CD14-positive monocyte (primary cell): ENCODE measurements at regions not wholly inside any gene's neighbourhood (a gene's known extent, or its start where the extent isn't known, plus 50 kb on each side); places are given as distances from the start of the nearest gene placed in this dataset.
"Not testable (repeated sequence)": the region's sequence is repeated elsewhere in the genome, so short reads cannot be mapped to it uniquely, and the experiment has no call there.

Source experiments
- DNase-seq, 3 donors: peaks; one replicate each; pipeline ENCODE4 v3.0.0-alpha.2; 2011 to 2022
- H2AFZ ChIP-seq: 2 replicates; pipeline ENCODE4 v1.6.0; 2012; ENCODE audit warnings: mild to moderate bottlenecking, low read depth, low read length, inconsistent platforms; ENCODE audit not compliant: insufficient read depth, poor library complexity, severe bottlenecking
- H3K27ac ChIP-seq, 2 donors: 1 replicate in 1 of 2; 2 replicates in 1 of 2; pipeline ENCODE4 v1.5.1; 2012 to 2013; ENCODE audit warnings: low read length in 2 of 2, control low read depth in 1 of 2, inconsistent platforms in 1 of 2, low read depth in 1 of 2, mild to moderate bottlenecking in 1 of 2
- H3K27me3 ChIP-seq, 2 donors: one replicate each; pipeline versions ENCODE4 v1.6.0 to v1.6.1; 2011 to 2013; ENCODE audit warnings: low read length in 2 of 2; ENCODE audit not compliant: control insufficient read depth in 2 of 2, insufficient read depth in 2 of 2
- H3K36me3 ChIP-seq, 2 donors: replicated peaks in 1 of 2; 1 replicate in 1 of 2; 2 replicates in 1 of 2; pipeline versions ENCODE4 v1.5.1 to v1.6.1; 2012 to 2013; ENCODE audit warnings: low read length in 2 of 2, control low read depth in 1 of 2, inconsistent platforms in 1 of 2, mild to moderate bottlenecking in 1 of 2; ENCODE audit not compliant: insufficient read depth in 2 of 2, control insufficient read depth in 1 of 2
- H3K4me1 ChIP-seq, 2 donors: 1 replicate in 1 of 2; 2 replicates in 1 of 2; pipeline versions ENCODE4 v1.5.1 to v1.6.1; 2012 to 2013; ENCODE audit warnings: low read length in 2 of 2, control low read depth in 1 of 2, inconsistent platforms in 1 of 2, mild to moderate bottlenecking in 1 of 2, moderate library complexity in 1 of 2; ENCODE audit not compliant: insufficient read depth in 2 of 2, control insufficient read depth in 1 of 2
- H3K4me2 ChIP-seq: replicated peaks from 2 replicates; pipeline ENCODE3; 2012; ENCODE audit warnings: low read length, moderate library complexity, mild to moderate bottlenecking; ENCODE audit not compliant: poor library complexity, severe bottlenecking; ENCODE audit errors: extremely low read depth
- H3K4me3 ChIP-seq, 3 experiments: fragments of 200-600 bp in 1 of 3; sonication (generic) in 1 of 3; replicated peaks in 1 of 3; 1 replicate in 2 of 3; 2 replicates in 1 of 3; pipeline ENCODE4 v1.5.1; 2011 to 2013; ENCODE audit warnings: low read length in 3 of 3, mild to moderate bottlenecking in 3 of 3, control low read depth in 2 of 3, low read depth in 2 of 3, inconsistent platforms in 1 of 3, moderate library complexity in 1 of 3
- H3K79me2 ChIP-seq: 2 replicates; pipeline ENCODE4 v1.6.0; 2012; ENCODE audit warnings: mild to moderate bottlenecking, control low read depth, inconsistent platforms, low read length, moderate library complexity; ENCODE audit not compliant: insufficient read depth
- H3K9ac ChIP-seq: 2 replicates; pipeline ENCODE4 v1.6.0; 2017; ENCODE audit warnings: low read length, mild to moderate bottlenecking; ENCODE audit not compliant: insufficient read depth, poor library complexity, severe bottlenecking
- H3K9me3 ChIP-seq, 2 donors: replicated peaks in 1 of 2; 1 replicate in 1 of 2; 2 replicates in 1 of 2; pipeline versions ENCODE4 v1.5.1 to v1.6.1; 2012 to 2013; ENCODE audit warnings: low read length in 2 of 2, control low read depth in 1 of 2; ENCODE audit not compliant: control insufficient read depth in 1 of 2, insufficient read depth in 1 of 2
- H4K20me1 ChIP-seq: 2 replicates; pipeline ENCODE4 v1.6.0; 2012; ENCODE audit warnings: mild to moderate bottlenecking, low read length, control low read depth, moderate library complexity; ENCODE audit not compliant: insufficient read depth
- H3K27ac Mint-ChIP-seq, 7 donors: one replicate each; pipeline ENCODE4 v1.8.0; 2020; ENCODE audit warnings: mild to moderate bottlenecking in 7 of 7, mixed read lengths in 7 of 7, moderate library complexity in 6 of 7, inconsistent platforms in 2 of 7
- H3K27me3 Mint-ChIP-seq, 3 donors: one replicate each; pipeline ENCODE4 v1.8.0; 2021 to 2022; ENCODE audit warnings: low read depth in 3 of 3, mild to moderate bottlenecking in 3 of 3, mixed read lengths in 3 of 3, moderate library complexity in 3 of 3, inconsistent platforms in 1 of 3
- H3K36me3 Mint-ChIP-seq, 2 donors: one replicate each; pipeline ENCODE4 v1.8.0; 2020; ENCODE audit warnings: mixed read lengths in 2 of 2, inconsistent platforms in 1 of 2, mild to moderate bottlenecking in 1 of 2
- H3K4me1 Mint-ChIP-seq: one replicate; pipeline ENCODE4 v1.8.0; 2020; ENCODE audit warnings: mild to moderate bottlenecking, mixed read lengths
- H3K4me3 Mint-ChIP-seq, 2 donors: one replicate each; pipeline ENCODE4 v1.8.0; 2020; ENCODE audit warnings: mild to moderate bottlenecking in 2 of 2, mixed read lengths in 2 of 2, moderate library complexity in 1 of 2
- H3K9me3 Mint-ChIP-seq, 7 donors: one replicate each; pipeline ENCODE4 v1.8.0; 2020 to 2022; ENCODE audit warnings: mixed read lengths in 7 of 7, mild to moderate bottlenecking in 6 of 7, moderate library complexity in 6 of 7, inconsistent platforms in 2 of 7
- CTCF ChIP-seq: fragments of 200-600 bp; IDR thresholded peaks from one replicate; pipeline ENCODE4 v1.8.0; 2022; ENCODE audit warnings: antibody characterized with exemption, mild to moderate bottlenecking
- WGBS: methylation state at CpG from one replicate; pipeline ENCODE4 v1.1.5; 2013; ENCODE audit warnings: missing lambda C conversion rate; ENCODE audit not compliant: insufficient coverage; 5-methylcytosine and 5-hydroxymethylcytosine counted together
- intact Hi-C, 2 donors: fragments of 100-400 bp; cut with micrococcal nuclease; formaldehyde crosslinking; loops; one replicate each; pipeline versions ENCODE4 v1.15.0 to v1.15.1; 2023

- Histone ChIP-seq H3K9ac (no peak overlapping the region), H3K79me2 (no peaks in the 10 kb centered on the region), H3K27ac (no peak overlapping the region), H3K4me3 (no peak overlapping the region), H2AFZ (no peak overlapping the region), H3K9me3 (no peaks in the 10 kb centered on the region), H3K4me2 (no peak overlapping the region), H3K27me3 (no peaks in the 10 kb centered on the region), H3K36me3 (no peaks in the 10 kb centered on the region), H4K20me1 (no peaks in the 10 kb centered on the region), H3K4me1 (no peaks in the 10 kb centered on the region)
- peaks cover 0 to 8% (median 2%) of the 10 kb centered on the region in 3 donors for H3K27me3 Mint-ChIP-seq
- no peaks in the 10 kb centered on the region for H3K36me3 Mint-ChIP-seq
- WGBS = 91% methylated on average over 13 of the region's 13 CpGs
- no peak for DNase-seq
- intact Hi-C loops = no loop called here
- no peak overlapping the region for H3K4me3 Mint-ChIP-seq
- H3K4me1 Mint-ChIP-seq = no peaks in the 10 kb centered on the region
- TF ChIP-seq CTCF = no peak
- no peak overlapping the region for H3K27ac Mint-ChIP-seq
- peaks cover 0 to 9% (median 2%) of the 10 kb centered on the region in 7 donors for H3K9me3 Mint-ChIP-seq
Measured at GRCh38 chr12:131340616-131341210, 370.2 kb upstream of the SFSWAP start.

GRCh38 chr12:131341608-131342007 lies 369.3 kb upstream of the SFSWAP start:
- H3K4me3 Mint-ChIP-seq, intact Hi-C loops: not testable (repeated sequence)
- no CpG with 5 or more reads among the region's 6 CpGs for WGBS

GRCh38 chr12:131343436-131343835 lies 367.5 kb upstream of the SFSWAP start:
- WGBS = 90% methylated on average over 2 of the region's 3 CpGs
- not testable (repeated sequence) for H3K9ac ChIP-seq

More at GRCh38 chr12:131341608-131342007, 369.3 kb upstream of the SFSWAP start:
- H4K20me1 ChIP-seq, H3K36me3 ChIP-seq, H3K4me1 ChIP-seq, H3K4me1 Mint-ChIP-seq, H3K9ac ChIP-seq, H3K9me3 Mint-ChIP-seq, H3K27me3 Mint-ChIP-seq, H3K27ac Mint-ChIP-seq, H3K79me2 ChIP-seq, H2AFZ ChIP-seq, H3K27me3 ChIP-seq, H3K36me3 Mint-ChIP-seq, H3K9me3 ChIP-seq, H3K4me3 ChIP-seq, DNase-seq, H3K4me2 ChIP-seq, H3K27ac ChIP-seq: not testable (repeated sequence)

GRCh38 chr12:131344715-131345520 lies 366.0 kb upstream of the SFSWAP start:
- H3K9ac ChIP-seq, H3K27ac ChIP-seq, H3K4me1 ChIP-seq, H3K27me3 ChIP-seq, H3K79me2 ChIP-seq, H3K36me3 Mint-ChIP-seq, H3K9me3 Mint-ChIP-seq, intact Hi-C loops, H3K9me3 ChIP-seq, H3K4me3 Mint-ChIP-seq, DNase-seq, H3K27ac Mint-ChIP-seq, H3K27me3 Mint-ChIP-seq, H3K4me2 ChIP-seq, H3K4me3 ChIP-seq, H3K36me3 ChIP-seq, H2AFZ ChIP-seq, H3K4me1 Mint-ChIP-seq, H4K20me1 ChIP-seq: not testable (repeated sequence)
- WGBS = 80% methylated on average over 8 of the region's 22 CpGs

More at GRCh38 chr12:131343436-131343835, 367.5 kb upstream of the SFSWAP start:
- H3K27ac ChIP-seq, H3K36me3 ChIP-seq, H3K4me1 ChIP-seq, DNase-seq, H3K4me3 ChIP-seq, H3K4me1 Mint-ChIP-seq, H3K4me2 ChIP-seq, H3K27me3 Mint-ChIP-seq, intact Hi-C loops, H3K27me3 ChIP-seq, H4K20me1 ChIP-seq, H3K9me3 ChIP-seq, H3K9me3 Mint-ChIP-seq, H3K36me3 Mint-ChIP-seq, H2AFZ ChIP-seq, H3K27ac Mint-ChIP-seq, H3K79me2 ChIP-seq, H3K4me3 Mint-ChIP-seq: not testable (repeated sequence)
